Sciatic nerve (tissue), 2 donors: ENCODE measurements at regions not wholly inside any gene's neighbourhood (a gene's known extent, or its start where the extent isn't known, plus 50 kb on each side); places are given as distances from the start of the nearest gene placed in this dataset.

Source experiments
- ATAC-seq: fragments of 200-7000 bp; cut with Tn5 transposase; one replicate; pipeline ENCODE4 v1.9.1; 2020; ENCODE audit warnings: mild to moderate bottlenecking, moderate library complexity
- DNase-seq: peaks from one replicate; pipeline ENCODE4 v3.0.0-alpha.2; 2020; ENCODE audit warnings: low spot score
- intact Hi-C: fragments of 100-400 bp; cut with DNase I; formaldehyde crosslinking; loops from one replicate; pipeline ENCODE4 v1.14.2; 2022
- donor health status: DM: no; HTN: no; CAD: no.
- donor health status: DM: no; HTN: no; CAD: no.

DNA sequence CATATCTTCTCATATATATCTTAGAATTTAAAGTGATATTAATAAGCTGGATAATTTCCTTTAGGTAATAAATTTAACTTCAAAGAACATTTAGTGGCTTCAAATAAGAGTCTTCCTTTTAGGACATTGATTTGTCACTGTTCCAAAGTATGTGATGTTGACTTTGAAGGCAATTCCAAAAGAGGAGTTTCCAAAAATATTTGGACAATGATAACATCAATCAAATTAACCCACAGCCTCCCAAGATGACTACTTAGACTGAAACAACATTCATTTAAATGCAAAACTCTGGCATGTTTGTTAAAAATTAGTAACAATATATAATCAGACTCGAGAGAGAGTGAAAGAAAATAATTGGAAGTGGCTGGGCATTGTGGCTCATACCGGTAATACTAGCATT, 211.1 kb downstream of the OGFRL1 start:
- ATAC-seq: no peak
- intact Hi-C loops: loop anchor here (10.0 kb wide), 1 partner anchor 115 kb away; no protein-coding TSS in a partner anchor

DNA sequence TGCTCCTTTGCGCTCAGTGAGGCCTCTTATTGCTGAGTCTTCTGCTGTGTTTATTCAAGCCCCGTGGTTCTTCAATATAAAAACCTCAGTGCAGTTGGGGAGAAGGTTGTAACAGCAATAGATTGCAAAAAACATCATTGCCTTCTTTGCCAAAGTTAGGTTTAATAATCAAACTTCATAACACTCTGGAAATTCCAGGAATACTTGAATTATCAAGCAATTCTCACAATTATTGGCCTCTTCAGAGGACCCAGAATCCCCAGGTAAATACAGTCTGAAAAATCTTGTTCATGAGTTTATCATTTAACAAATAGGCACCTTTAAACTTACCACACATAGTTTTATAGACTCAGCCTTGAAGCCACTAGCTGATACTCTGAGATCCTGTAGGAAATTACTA, 213.6 kb downstream of the OGFRL1 start:
- ATAC-seq (no peak), DNase-seq (no peak)
- intact Hi-C loops: loop anchor here (10.0 kb wide), 1 partner anchor 117 kb away; no protein-coding TSS in a partner anchor

More for the DNA sequence above, 211.1 kb downstream of the OGFRL1 start:
- no peak for DNase-seq

DNA sequence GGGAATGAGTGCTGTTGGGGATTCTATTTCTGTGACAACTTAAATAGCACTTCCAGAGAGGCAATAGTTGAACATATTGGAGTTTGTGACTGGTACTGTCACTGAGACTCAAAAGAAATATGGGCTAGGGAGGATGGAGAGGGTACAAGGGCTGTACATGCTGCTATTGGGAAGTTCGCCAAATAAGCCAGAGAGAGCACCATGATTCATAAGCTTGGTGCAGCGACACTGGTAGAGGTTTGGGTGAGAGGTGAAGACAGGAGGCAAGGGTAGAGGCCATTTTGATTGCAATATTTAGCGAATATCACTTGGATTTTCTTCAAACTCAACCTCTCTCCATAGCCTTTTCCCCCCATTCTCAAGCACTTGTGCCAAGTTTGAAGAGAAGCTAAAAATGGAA, 214.3 kb downstream of the OGFRL1 start:
- intact Hi-C loops: loop anchor here (10.0 kb wide), 1 partner anchor 118 kb away; no protein-coding TSS in a partner anchor
- ATAC-seq: no peak
- DNase-seq: no peak

DNA sequence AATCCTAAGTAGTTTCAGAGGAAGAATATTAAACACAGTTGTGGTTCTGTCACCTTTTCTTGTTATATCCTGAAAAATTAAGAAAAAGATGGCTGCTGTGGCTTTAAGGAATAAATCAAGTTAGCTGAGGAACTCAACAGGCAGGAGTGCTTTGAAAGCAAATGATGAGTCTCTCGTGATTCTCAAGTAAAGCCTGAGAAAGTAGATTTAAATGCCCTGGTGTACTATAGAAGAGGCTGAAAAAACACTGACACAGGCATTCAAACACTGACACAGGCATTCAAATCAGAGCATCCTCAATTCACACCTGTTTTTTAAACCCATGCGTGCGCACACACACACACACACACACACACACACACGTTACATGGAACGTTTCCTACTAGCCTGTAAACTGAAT, 218.6 kb downstream of the OGFRL1 start:
- intact Hi-C loops: loop anchor here (10.0 kb wide), 1 partner anchor 122 kb away; no protein-coding TSS in a partner anchor

DNA sequence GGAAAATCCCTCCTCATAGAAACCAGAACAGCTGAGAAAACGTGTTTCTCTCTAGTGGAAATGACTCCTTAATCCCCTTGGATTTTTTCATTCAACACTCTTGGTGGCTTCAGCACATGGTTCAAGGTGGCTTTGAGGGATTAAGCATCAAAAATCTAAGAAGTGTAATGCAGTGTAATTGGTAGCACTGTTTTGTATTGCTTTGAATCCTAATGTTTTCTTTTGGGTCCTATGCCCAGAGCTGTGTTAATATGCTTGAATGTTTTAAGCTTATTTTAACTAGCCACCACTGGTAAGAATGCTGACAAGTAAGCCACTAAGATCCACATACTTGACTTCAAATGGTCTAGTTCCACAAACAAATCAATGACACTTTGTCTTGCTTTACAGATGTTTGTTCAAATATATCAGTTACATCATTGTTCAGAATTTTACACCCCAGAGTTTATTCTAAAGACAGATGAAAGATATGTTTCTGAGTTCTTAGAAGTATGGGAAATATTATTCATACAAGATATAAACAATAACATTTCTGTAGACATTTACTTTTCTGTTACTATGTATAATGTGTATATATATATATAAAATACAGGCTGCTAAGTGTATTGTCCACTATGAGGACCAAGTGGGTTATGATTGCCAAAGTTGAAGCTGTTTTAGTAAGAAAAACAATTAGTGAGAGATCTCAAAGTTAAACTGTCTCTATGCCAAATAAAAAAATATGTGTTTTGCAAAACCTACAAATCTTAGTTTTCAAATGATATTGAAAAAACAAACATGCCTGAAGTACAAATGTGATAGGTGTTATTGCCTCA, 220.8 kb downstream of the OGFRL1 start:
- ATAC-seq (no peak), DNase-seq (no peak)
- intact Hi-C loops: loop anchor here (10.0 kb wide), 1 partner anchor 125 kb away; no protein-coding TSS in a partner anchor

More for the DNA sequence above, 218.6 kb downstream of the OGFRL1 start:
- ATAC-seq (no peak), DNase-seq (no peak)

DNA sequence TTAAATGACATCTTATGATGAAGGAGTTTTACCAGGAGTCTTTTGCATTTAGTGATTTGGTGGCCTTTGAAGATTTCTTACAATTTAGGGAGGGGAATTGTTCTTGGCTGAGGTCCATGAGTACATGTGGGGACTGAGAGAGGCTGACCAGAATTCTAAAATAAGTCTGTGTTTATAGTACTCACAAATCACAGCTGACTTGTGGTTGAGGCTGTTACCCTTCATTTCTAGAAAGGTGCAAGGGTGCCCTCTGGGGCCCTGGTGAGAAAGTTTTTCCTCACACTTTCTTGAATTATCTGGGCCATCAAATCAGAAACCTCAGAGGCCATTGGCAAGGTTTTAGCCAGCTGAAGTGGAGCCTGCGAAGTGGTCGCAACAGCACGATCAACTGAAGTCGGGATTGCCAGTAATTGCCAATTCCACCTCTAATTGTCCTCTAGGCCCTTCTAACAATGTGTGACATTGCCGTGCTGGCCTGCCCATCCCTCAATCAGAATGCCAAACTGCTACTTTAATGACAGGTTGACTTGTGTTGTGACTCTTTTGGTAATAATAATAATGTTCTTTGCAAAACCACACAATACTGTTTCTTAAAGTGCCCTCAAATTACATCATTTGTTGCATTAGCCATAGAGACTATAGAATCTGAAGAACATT, 221.6 kb downstream of the OGFRL1 start:
- intact Hi-C loops: no loop called here
- peak; percentile 65 for DNase-seq

DNA sequence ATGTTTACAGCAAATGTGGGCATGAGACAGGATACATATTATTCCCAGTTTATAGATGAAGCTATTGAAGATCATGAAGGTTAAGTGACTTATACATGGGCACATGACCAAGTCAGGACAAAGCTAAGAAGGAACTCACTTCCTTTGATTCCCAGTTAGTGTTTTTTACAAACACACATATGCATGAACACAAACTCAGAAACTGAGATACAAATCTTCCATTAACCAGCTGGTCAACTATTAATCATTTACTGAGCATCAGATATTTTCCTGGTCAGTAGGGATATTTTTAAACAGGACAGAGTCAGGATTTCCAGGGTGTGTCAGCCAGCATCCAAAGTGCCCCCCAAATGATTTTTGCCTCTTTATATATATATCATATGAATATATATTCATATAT, 222.2 kb downstream of the OGFRL1 start:
- intact Hi-C loops: no loop called here
- ATAC-seq: no peak
- no peak for DNase-seq

More for the DNA sequence above, 221.6 kb downstream of the OGFRL1 start:
- ATAC-seq: peak; percentile 89

DNA sequence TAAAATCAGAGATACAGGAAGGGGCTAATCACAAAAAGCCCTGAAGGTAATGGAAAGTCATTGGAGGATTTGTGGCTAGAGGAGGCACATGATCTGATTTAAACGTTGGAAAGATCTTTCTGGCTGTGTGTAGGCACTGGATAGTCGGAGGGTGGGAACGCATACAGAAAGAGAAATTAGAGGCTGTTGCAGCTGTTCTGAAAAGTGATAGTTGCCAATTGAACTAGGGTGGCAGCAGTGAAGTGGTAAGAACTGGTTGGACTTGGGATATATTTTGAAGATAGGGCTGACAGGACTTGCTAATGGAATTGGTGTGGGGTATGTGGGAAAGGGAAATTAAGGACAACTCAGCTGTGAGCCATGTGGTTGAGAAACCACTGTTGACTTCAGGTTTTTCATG, 223.6 kb downstream of the OGFRL1 start:
- intact Hi-C loops: no loop called here
- ATAC-seq (no peak), DNase-seq (no peak)

DNA sequence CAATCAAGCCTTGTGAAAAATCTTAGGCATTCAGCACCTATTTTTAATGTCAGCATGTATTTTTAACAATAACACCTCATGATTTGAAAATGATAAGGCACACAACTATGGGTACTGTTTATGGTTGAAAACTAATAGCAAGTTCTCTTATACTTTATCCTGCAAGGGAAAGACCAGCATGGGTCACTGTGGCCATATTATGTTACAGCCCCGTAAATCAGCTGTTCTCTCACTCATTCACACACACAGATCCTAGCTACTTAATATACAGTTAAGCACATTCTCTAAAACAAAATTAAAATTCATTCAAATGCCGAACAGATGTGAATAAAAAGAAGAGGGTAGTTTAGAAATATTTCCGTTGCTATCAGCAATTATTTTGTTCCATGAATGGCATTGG, 224.4 kb downstream of the OGFRL1 start:
- no peak for ATAC-seq
- intact Hi-C loops: no loop called here

DNA sequence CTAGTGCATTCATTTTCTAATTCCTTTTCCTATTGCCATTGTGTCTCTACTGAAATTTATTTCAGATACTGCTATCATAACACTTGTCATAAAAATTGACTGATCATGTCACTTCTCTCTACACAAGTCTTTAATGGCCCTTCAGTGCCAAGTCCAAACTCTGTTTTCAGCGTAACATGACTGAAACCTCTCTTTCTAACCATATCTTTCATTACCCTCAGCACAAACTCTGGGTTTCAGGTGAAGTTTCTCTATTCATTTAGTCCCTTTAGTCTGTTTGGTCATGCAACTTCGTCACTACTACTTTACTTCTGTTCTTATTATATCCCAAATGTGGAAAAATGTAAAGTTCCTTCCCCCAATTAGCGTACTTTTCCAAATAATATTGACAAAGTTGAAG, 234.9 kb downstream of the OGFRL1 start:
- intact Hi-C loops: no loop called here
- no peak for DNase-seq
- no peak for ATAC-seq

More for the DNA sequence above, 224.4 kb downstream of the OGFRL1 start:
- DNase-seq: no peak

DNA sequence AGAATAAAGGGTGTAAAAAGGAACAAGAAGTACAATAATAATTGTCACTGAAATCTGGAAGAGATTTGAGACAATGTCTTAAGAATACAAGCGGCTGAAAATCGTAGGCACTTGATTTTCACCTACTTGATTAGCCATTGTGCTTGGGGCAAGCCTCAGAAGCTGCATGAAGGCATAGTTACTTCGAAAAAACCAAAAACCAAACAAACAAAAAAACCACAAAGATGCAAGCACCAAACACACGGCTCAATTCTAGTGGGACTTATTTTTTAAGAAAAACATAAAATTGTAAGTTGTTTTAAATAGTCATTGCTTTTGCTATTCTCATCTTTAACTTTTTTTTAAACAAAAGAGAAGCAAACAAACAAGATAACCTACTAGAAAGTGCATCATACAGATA, 235.6 kb downstream of the OGFRL1 start:
- ATAC-seq: no peak
- intact Hi-C loops: no loop called here
- DNase-seq: no peak

DNA sequence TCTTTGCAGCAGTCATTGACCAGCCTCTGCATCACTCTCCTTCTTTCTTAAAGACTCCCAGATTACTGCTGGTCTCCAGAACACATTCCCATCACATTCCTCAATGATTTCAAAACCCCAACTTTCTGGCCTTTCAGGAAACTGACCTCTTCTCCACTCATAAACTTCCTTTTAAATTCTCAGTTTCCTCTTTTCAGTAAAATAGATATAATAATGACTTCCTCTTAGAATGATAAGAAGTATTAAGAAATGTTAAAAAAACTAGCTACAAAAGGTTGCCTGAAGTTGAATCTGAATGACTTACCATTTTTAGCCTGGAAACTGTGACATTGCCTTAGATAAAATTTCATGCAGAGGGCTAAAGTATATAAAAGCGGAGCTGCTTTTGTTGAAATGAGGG, 239.3 kb downstream of the OGFRL1 start:
- ATAC-seq (no peak), DNase-seq (no peak)
- intact Hi-C loops: no loop called here

DNA sequence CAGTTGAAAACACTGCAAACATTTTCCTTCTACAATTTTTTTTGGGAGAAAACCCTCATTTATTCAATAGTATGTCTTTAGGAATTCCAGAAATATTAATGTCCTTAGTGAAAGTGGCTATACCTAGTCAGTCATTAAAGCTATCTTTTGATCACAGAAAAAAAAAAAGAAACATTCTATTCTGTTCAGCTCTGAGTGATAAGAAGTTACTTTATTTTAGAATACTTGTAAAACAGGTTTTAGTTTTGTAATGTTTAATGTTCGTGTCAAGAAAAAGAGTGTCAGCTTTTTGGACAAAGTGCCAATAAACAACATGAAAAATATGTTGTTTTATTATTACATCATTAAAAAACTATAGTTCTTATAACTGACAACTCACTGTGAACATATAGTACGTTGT, 240.4 kb downstream of the OGFRL1 start:
- no peak for ATAC-seq
- DNase-seq: no peak
- intact Hi-C loops: no loop called here

DNA sequence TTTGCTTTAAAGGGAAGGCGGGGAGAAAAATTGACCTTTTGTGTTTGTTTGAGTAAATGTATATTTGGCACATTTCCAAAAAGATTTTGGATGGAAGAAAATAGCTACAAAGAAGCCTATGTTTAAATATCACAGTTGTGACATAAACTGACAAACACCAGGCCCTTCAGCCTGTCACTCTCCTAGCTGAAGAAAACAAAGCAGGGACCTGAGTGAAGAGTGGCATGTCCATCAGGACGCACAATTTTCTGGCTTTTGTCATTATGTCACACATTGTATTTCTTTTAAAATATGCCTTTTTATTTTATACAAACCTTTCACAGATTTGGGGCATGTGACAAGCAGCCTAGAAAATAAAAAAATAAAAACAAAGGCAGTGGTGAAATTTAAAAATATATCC, 241.2 kb downstream of the OGFRL1 start:
- intact Hi-C loops: loop anchor here (10.0 kb wide), 1 partner anchor 545 kb away; no protein-coding TSS in a partner anchor
- no peak for DNase-seq
- no peak for ATAC-seq

DNA sequence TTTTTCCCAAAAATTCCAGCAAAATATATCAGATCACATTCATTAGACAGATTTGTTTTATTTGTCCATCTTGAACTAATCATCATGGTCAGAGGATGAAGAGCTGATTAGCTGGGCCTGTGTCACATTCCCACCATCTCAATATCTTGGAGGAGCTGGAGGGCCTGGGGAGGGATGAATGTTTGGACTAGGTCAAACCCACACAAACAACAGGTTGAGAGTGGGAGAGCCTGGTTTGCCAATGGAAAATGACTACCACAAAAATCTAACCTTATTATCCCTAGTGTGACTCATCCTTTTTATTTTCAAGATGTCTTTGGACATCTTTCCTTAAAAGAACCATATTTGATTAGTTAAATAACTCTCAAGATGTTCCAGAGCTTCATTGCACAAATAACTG, 242.4 kb downstream of the OGFRL1 start:
- DNase-seq (no peak), ATAC-seq (no peak)
- intact Hi-C loops: loop anchor here (10.0 kb wide), 1 partner anchor 544 kb away; no protein-coding TSS in a partner anchor

DNA sequence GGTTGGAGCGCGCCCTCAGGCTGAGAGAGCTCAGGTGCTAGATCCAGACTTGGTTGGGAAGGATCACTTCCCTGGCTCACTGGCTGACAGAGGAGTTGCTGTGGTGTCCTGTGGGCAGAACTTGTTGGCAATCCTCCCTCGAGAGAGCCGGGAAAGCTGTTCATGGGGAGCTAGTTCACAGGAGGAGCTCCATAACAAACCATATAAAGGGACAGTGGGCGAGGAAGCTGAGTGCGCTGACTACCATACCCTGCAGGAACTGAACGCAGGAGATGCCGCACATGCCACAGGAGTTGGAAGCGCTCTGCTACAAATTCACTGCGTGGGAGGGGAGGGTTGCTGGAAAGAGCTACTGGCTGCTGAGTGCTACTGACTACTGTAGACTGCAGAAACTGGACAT, 243.2 kb downstream of the OGFRL1 start:
- no peak for ATAC-seq
- no peak for DNase-seq
- intact Hi-C loops: loop anchor here (10.0 kb wide), 1 partner anchor 543 kb away; no protein-coding TSS in a partner anchor

DNA sequence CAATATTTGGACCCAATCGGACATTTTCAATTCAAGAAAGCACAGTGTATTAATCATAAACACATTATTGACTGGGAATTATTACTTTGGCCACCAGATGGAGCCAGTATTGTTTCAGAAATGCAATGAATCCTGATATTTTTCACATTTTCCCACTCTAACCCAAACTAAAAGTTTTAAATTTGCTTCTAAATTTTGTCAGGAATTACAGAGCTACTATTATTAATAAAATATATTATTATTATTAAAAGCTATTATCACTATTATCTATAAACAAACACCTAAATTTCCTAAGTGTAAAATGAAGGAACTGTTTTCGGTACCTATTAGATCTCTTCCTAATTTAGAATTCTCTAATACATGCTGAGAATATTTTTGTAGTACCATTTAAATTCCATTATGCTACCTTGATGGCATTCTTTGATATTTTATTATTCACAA, 245.3 kb downstream of the OGFRL1 start:
- DNase-seq (no peak), ATAC-seq (no peak)
- intact Hi-C loops: loop anchor here (10.0 kb wide), 1 partner anchor 541 kb away; no protein-coding TSS in a partner anchor

DNA sequence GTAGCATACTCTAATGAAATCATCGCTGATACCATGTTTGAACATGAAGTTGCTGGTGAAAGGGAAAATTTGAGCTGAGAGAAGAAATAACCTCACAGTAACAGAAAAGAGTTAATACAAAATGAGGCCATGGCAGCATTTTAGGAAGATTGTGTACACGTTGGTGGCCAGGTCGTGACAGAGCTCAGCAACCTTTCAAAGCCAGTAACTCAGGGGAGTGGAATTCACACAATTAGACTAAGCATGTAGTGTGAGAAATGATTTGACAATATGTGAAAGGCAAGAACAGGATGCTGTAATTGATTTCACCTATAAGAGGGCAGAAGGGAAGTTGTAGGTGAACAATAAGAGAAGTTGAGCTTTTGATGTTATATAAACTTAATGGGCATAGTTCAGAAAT, 246.3 kb downstream of the OGFRL1 start:
- DNase-seq: no peak
- no peak for ATAC-seq
- intact Hi-C loops: loop anchor here (10.0 kb wide), 1 partner anchor 540 kb away; no protein-coding TSS in a partner anchor

DNA sequence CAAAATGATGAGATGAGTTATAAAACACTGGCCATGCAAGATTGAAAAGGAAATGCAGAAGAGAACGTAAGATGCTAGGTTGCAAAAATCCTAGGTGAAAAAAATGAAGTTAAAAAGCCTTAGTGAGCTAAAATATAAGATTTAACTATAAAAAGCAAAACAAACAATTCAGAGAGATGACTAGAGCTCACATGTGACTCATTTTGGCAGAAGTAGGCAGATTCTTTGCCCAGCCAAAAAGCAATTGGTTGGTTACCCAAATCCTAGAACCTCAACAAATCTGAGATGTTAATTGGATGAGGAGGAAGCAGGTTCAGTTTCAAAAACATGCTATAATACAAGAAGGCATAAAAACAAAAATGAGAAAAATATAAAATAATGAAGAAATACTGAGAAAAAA, 249.1 kb downstream of the OGFRL1 start:
- intact Hi-C loops: loop anchor here (10.0 kb wide), 1 partner anchor 537 kb away; no protein-coding TSS in a partner anchor
- DNase-seq (no peak), ATAC-seq (no peak)

DNA sequence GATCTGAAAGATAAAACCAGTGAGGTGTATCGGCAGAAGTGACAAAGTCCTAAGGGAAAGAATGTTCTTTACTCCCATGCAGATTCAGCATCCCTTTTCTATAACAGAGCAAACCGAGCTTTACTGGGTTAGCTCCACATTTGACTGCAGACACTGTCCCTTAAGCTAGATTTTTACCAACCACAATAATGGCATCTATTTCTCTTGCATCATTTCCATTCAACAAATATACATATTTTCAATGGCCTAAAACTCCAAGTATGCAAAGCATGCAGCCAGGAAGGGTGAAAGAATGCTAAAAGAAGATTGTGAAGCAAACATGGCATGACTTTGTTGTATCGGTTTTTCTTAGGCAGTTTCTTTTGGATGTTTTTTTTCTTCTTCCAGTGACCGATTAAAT, 255.4 kb downstream of the OGFRL1 start:
- DNase-seq (no peak), ATAC-seq (no peak)
- intact Hi-C loops: no loop called here
